NB4 (cell line): ENCODE measurements at regions not wholly inside any gene's neighbourhood (a gene's known extent, or its start where the extent isn't known, plus 50 kb on each side); places are given as distances from the start of the nearest gene placed in this dataset.

Source experiments
- POLR2A ChIP-seq: IDR thresholded peaks from 2 replicates; pipeline ENCODE4 v1.6.1; 2011; ENCODE audit warnings: mild to moderate bottlenecking; ENCODE audit not compliant: insufficient read length; ENCODE audit errors: extremely low read depth
- TF ChIP-seq, protein P1 (sequence below): IDR thresholded peaks from one replicate; pipeline ENCODE4 v1.5.1; 2012; ENCODE audit warnings: low read depth, low read length

DNA sequence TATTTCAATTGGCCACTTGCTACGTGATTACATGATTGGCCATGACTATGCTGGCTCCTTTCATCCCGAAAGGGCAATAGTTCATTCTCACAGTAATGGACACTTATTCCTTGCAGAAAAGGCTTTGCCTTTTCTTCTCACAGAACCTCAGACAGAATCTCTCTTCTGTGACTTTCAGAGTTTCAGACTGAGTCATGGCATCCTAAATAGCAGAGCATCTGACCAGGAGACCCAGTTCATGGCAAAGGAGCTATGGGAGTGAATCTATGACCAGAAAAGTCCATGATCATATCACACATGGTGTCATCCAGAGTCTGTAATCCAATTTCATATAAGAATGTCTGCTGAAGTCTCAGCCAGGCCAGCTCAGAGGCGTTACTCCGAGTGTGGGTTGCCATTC lies 263.3 kb upstream of the CLNK start:
- TF ChIP-seq POLR2A = no peak
- TF ChIP-seq, protein P1, sequence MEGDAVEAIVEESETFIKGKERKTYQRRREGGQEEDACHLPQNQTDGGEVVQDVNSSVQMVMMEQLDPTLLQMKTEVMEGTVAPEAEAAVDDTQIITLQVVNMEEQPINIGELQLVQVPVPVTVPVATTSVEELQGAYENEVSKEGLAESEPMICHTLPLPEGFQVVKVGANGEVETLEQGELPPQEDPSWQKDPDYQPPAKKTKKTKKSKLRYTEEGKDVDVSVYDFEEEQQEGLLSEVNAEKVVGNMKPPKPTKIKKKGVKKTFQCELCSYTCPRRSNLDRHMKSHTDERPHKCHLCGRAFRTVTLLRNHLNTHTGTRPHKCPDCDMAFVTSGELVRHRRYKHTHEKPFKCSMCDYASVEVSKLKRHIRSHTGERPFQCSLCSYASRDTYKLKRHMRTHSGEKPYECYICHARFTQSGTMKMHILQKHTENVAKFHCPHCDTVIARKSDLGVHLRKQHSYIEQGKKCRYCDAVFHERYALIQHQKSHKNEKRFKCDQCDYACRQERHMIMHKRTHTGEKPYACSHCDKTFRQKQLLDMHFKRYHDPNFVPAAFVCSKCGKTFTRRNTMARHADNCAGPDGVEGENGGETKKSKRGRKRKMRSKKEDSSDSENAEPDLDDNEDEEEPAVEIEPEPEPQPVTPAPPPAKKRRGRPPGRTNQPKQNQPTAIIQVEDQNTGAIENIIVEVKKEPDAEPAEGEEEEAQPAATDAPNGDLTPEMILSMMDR = no peak
